ENCODE measurements at regions not wholly inside any gene's neighbourhood (a gene's known extent, or its start where the extent isn't known, plus 50 kb on each side); places are given as distances from the start of the nearest gene placed in this dataset.

GRCh38 chr6:129774697-129775447 is 64.9 kb upstream of the ARHGAP18 start:
- H3K9ac ChIP-seq (ENCODE audit: low read length in 3 of 3), result no peak overlapping the region
- FAIRE-seq, result no peak

DNA sequence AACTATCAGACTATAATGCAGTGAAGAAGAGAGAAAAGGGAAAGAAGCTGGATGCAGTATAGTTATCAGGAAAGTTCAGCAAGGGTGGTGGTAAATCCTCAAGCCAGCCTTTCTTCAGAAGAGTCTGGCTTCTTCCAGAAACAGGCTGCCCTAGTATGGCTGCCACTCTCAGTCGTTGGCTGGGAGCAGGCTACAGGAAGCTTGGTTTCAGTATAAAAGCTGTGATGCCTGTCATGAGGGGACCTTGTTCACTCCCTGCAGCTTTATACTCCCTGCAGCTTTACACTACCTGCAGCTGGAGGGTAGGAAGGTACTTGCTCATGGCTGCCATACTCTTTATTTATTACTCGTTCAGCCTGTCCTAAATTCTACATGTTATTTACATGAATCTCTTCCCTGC is 63.3 kb upstream of the ARHGAP18 start:
- TF ChIP-seq, protein P1, sequence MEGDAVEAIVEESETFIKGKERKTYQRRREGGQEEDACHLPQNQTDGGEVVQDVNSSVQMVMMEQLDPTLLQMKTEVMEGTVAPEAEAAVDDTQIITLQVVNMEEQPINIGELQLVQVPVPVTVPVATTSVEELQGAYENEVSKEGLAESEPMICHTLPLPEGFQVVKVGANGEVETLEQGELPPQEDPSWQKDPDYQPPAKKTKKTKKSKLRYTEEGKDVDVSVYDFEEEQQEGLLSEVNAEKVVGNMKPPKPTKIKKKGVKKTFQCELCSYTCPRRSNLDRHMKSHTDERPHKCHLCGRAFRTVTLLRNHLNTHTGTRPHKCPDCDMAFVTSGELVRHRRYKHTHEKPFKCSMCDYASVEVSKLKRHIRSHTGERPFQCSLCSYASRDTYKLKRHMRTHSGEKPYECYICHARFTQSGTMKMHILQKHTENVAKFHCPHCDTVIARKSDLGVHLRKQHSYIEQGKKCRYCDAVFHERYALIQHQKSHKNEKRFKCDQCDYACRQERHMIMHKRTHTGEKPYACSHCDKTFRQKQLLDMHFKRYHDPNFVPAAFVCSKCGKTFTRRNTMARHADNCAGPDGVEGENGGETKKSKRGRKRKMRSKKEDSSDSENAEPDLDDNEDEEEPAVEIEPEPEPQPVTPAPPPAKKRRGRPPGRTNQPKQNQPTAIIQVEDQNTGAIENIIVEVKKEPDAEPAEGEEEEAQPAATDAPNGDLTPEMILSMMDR (IDR thresholded peaks at IDR 0.05; ENCODE audit: borderline replicate concordance, extremely low read depth, insufficient read depth), result no peak
- DNase-seq, result no peak
- Histone ChIP-seq H3K9ac (ENCODE audit: low read length in 3 of 3) (no peak overlapping the region), H3K27ac (ENCODE audit: low read depth in 2 of 2, low read length in 2 of 2) (no peak overlapping the region), H3K27me3 (ENCODE audit: control insufficient read depth, insufficient read depth, low read length) (no peaks in the 10 kb centered on the region), H3K4me3 (ENCODE audit: low read length in 3 of 3) (no peak overlapping the region), H3K36me3 (ENCODE audit: control insufficient read depth in 2 of 3, insufficient read depth in 3 of 3, low read length in 3 of 3) (no peaks in the 10 kb centered on the region), H3K4me1 (ENCODE audit: control insufficient read depth in 2 of 3, insufficient read depth in 2 of 3, low read depth in 1 of 3, low read length in 3 of 3) (no peaks in the 10 kb centered on the region), H3K9me3 (ENCODE audit: control insufficient read depth in 2 of 3, insufficient read depth in 1 of 3, low read length in 3 of 3) (no peaks in the 10 kb centered on the region)
- intact Hi-C loops (cut with DNase I), result no loop called here
- FAIRE-seq, result no peak

More at GRCh38 chr6:129774697-129775447, 64.9 kb upstream of the ARHGAP18 start:
- intact Hi-C loops (cut with DNase I), result no loop called here
- TF ChIP-seq, protein P1 (IDR thresholded peaks at IDR 0.05; ENCODE audit: borderline replicate concordance, extremely low read depth, insufficient read depth), result peak; percentile 73
- no peak overlapping the region for H3K27ac ChIP-seq (ENCODE audit: low read depth in 2 of 2, low read length in 2 of 2)
- H3K9me3 ChIP-seq (ENCODE audit: control insufficient read depth in 2 of 3, insufficient read depth in 1 of 3, low read length in 3 of 3), result no peaks in the 10 kb centered on the region
- DNase-seq, result peak; percentile 63 to 87 (median 71)
- H3K4me3 ChIP-seq (ENCODE audit: low read length in 3 of 3), result peak overlapping the region; percentile 27 to 57 (median 56)
- H3K36me3 ChIP-seq (ENCODE audit: control insufficient read depth in 2 of 3, insufficient read depth in 3 of 3, low read length in 3 of 3), result no peaks in the 10 kb centered on the region
- no peaks in the 10 kb centered on the region for H3K4me1 ChIP-seq (ENCODE audit: control insufficient read depth in 2 of 3, insufficient read depth in 2 of 3, low read depth in 1 of 3, low read length in 3 of 3)
- H3K27me3 ChIP-seq (ENCODE audit: control insufficient read depth, insufficient read depth, low read length), result no peaks in the 10 kb centered on the region

DNA sequence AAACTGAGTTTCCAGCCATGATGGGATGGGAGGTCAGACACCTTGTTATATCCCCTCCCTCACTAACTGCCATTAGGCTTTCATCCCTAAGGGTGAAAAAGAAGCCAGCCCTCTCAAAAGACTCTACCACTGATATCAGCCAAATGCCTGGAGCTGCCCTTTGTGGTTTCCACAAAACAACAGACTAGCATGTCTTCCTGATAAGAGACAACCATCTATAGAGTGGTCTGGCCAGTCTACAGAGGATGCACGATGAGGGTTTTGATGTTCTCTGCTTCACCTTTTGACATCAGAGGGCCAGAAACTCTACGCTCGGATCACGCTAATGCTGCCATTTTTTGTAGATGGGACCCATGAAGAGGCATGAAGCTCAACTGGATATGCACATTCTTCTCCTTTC is 61.7 kb upstream of the ARHGAP18 start:
- FAIRE-seq (no peak), DNase-seq (no peak)
- H3K9ac ChIP-seq (ENCODE audit: low read length in 3 of 3), result no peak overlapping the region
- no peaks in the 10 kb centered on the region for H3K9me3 ChIP-seq (ENCODE audit: control insufficient read depth in 2 of 3, insufficient read depth in 1 of 3, low read length in 3 of 3)
- peaks cover 0 to 2% (median 0%) of the 10 kb centered on the region in 3 donors for H3K4me1 ChIP-seq (ENCODE audit: control insufficient read depth in 2 of 3, insufficient read depth in 2 of 3, low read depth in 1 of 3, low read length in 3 of 3)
- intact Hi-C loops (cut with DNase I), result no loop called here
- H3K36me3 ChIP-seq (ENCODE audit: control insufficient read depth in 2 of 3, insufficient read depth in 3 of 3, low read length in 3 of 3), result no peaks in the 10 kb centered on the region
- H3K4me3 ChIP-seq (ENCODE audit: low read length in 3 of 3), result no peak overlapping the region
- no peak overlapping the region for H3K27ac ChIP-seq (ENCODE audit: low read depth in 2 of 2, low read length in 2 of 2)
- H3K27me3 ChIP-seq (ENCODE audit: control insufficient read depth, insufficient read depth, low read length), result peaks cover 4% of the 10 kb centered on the region
- TF ChIP-seq, protein P1 (IDR thresholded peaks at IDR 0.05; ENCODE audit: borderline replicate concordance, extremely low read depth, insufficient read depth), result no peak

All from kidney (tissue), 13 donors.